Activated CD4-positive, alpha-beta T cell treated with anti-CD3 and anti-CD28 coated beads, Interleukin-2, Interleukin-4, amounts not matched to agents 100 ng/mL and 50 ng/mL, durations not matched to agents 16 hours and 8 hours (primary cell): ENCODE measurements at regions not wholly inside any gene's neighbourhood (a gene's known extent, or its start where the extent isn't known, plus 50 kb on each side); places are given as distances from the start of the nearest gene placed in this dataset.

Experiments used
- DNase-seq: peaks from one replicate; pipeline ENCODE4 v3.0.0-alpha.2; 2020; ENCODE audit warnings: low spot score

DNA sequence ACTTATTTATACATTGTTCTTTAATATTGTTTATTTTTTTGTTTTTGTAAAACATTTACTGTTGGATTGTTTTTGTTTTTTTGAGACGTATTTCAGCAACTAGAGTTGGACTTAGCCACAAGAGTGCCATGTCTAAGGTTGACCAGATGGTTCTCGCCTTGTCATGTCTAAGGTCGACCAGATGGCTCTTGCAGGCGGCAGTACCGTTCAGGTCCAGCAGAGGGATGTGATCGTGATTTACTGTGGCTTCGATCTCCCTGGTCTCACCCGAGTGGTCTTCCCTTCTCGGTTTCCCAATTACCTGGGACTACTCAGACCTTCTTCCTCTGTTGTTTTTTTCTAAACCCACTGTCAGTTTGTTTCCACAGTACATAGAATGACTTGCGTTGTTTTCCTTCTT, 1438.6 kb downstream of the UQCRFS1 start:
- peak; percentile 6 for DNase-seq

DNA sequence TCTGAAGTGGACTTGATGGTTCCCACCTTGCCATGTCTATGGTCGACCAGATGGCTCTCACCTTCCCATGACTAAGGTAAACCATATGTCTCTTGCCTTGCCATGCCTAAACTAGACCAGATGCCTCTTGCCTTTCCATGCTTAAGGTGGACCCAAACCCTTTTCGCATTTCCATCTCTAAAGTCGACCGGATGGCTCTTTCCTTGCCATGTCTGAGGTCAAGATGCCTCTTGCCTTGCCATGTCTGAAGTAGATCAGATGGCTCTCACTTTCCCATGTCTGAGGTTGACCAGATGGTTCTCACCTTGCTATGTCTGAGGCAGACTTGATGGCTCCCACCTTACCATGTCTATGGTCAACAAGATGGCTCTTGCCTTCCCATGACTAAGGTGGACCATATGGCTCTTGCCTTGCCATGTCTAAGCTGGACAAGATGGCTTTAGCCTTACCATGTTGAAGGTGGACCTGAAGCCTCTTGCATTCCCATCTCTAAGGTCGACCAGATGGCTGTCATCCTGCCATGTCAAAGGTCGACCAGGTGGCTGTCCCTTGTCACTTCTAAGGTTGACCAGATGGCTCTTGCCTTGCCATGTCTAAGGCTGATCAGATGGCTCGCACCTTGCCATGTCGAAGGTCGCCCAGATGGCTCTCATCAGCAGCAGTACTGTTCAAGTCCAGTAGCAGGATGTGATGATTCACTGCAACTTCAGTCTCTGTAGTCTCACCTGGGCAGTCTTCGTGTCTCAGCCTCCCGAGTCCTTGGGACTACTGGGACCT, 1439.4 kb downstream of the UQCRFS1 start:
- DNase-seq = no peak

DNA sequence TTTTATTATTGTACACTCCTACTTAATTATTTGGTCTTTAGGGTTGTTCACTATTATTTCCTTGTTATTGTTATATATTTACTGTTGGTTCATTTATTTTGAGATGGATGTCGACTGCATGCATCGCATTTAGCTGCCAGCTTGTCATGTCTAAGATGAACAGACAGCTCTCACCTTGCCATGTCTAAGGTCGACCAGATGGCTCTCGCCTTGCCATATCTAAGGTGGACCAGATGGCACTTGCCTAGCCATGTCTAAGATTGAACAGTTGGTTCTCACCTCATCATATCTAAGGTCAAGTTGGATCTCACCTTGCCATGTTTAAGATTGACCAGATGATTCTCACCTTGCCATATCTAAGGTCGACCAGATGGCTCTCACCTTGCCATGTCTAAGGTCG, 1440.9 kb downstream of the UQCRFS1 start:
- no peak for DNase-seq

DNA sequence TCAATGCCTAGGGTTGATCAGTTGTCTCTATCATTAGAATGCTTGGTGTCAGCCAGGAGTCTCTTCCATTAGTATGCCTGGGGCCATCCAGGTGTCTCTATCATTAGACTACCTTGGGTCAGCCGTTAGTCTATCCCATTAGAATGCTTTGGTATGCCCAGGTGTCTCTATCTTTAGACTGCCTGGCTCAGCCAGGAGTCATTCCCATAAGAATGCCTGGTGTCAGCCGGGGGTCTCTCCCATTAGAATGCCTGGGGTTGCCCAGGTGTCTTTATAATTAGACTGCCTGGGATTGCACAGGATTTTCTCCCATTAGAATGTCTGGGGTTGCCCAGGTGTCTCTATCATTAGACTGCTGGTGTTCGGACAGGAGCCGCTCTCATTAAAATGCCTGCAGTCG, 1442.9 kb downstream of the UQCRFS1 start:
- DNase-seq = no peak

DNA sequence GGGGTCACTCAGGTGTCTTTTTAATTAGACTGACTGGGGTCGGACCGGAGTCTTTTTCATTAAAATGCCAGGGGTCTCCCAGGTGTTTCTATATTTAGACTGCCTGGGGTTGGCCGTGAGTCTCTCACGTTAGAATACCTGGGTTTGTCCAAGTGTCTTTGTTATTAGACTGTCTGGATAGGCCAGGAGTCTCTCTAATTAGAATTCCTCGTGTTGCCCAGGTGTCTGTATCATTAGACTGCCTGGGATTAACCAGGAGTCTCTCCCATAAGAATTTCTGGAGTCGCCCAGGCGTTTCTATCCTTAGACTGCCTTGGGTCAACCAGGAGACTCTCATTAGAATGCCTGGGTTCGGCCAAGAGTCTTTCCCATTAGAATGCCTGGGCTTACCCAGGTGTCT, 1445.7 kb downstream of the UQCRFS1 start:
- DNase-seq = no peak

DNA sequence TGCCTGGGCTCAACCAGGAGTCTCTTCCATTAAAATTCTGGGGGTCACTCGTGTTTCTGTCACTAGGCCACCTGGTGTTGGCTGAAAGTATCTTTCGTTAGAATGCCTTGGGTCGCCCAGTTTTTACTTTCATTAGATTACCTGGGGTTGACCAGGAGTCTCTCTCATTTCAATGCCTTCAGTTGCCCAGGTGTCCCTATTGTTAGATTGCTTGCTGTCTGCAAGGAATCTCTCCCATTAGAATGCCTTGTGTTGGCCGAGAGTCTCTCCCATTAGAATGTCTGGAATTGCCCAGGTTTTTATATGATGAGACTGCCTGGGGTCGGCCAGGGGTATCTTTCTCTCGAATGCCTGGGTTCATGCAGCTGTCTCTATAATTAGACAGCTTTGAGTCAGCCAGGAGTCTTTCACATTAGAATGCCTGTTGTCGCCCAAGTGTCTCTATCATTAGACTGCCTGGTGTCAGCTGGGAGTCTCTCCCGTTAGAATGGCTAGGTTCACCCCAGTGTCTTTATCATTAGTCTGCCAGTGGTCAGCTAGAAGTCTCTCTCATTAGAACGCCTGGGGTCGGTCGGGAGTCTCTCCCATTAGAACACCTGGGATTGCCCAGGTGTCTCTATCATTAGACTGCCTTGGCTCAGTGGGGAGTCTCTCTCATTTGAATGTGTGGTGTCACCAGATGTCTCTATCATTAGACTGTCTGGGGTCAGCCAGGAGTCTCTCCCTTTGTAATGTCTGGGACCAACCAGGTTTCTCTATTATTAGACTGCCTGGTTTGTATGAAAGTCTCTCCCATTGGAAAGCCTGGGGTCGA, 1446.8 kb downstream of the UQCRFS1 start:
- DNase-seq = no peak

DNA sequence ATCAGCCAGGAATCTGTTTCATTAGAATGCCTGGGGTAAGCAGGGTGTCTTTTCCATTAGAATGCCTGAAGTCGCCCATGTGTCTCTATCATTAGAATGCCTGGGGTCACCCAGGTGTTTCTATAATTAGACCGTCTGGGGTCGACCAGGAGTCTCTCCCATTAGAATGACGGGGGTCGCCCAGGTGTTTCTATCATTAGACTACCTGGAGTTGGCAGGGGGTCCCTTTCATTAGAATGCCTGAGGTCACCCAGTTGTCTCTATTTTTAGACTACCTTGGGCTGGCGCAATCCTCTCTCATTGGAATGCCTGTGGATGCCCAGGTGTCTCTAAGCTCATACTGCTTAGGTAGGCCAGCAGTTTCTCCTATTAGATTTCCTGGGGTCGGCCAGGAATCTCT, 1447.6 kb downstream of the UQCRFS1 start:
- DNase-seq = no peak

DNA sequence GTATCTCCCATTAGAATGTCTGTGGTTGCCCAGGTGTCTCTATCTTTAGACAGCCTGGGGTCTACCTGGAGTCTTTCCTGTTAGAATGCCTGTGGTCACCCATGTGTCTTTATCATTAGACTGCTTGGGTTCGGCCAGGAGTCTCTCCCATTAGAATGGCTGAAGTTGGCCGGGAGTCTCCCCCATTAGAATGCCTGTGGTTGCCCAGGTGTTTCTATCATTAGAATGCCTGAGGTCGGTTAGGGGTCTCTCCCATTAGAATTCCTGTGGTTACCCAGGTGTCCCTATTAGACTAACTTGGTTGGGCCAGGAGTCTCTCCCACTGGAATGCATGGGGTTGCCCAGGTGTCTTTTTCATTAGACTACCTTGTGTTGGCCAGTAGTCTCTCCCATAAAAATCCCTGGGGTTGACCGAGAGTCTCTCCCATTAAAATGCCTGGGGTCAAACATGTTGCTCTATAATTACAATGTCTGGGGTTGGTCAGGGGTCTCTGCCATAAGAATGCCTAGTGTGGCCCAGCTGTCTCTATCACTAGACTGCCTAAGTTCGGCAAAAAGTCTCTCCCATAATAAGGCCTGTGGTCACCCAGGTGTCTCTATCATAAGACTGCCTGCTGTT, 1448.7 kb downstream of the UQCRFS1 start:
- no peak for DNase-seq

DNA sequence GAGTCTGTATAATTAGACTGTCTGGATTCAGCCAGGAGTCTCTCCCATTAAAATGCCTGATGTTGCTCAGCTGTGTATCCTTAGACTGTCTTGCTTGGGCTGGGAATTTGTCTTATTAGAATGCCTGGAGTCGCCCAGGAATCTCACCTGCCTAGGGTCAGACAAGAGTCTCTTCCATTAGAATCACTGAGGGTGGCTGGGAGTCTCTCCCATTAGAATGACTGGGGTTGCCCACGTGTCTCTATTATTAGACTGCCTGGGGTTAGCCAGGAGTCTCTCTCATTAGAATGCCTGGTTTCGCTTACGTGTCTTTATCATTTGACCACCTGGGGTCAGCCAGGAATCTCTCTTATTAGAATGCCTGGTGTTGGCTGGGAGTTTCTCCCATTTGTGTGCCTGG, 1450.0 kb downstream of the UQCRFS1 start:
- no peak for DNase-seq

DNA sequence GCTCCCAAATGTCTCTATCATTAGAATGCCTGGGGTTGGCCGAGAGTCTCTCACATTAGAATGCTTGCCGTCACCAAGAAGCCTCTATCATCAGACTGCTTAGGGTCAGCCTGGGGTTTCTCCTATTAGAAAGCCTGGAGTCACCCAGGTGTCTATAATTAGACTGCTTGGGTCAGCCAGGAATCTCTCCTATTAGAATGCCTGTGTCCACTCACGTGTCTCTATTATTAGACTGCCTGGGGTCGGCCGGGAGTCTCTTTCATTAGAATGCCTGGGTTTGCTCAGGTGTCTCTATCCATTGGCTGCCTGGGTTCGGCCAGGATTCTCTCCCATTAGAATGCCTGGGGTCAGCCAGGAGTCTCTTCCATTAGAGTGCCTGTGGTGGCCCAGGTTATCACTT, 1453.1 kb downstream of the UQCRFS1 start:
- DNase-seq = no peak

DNA sequence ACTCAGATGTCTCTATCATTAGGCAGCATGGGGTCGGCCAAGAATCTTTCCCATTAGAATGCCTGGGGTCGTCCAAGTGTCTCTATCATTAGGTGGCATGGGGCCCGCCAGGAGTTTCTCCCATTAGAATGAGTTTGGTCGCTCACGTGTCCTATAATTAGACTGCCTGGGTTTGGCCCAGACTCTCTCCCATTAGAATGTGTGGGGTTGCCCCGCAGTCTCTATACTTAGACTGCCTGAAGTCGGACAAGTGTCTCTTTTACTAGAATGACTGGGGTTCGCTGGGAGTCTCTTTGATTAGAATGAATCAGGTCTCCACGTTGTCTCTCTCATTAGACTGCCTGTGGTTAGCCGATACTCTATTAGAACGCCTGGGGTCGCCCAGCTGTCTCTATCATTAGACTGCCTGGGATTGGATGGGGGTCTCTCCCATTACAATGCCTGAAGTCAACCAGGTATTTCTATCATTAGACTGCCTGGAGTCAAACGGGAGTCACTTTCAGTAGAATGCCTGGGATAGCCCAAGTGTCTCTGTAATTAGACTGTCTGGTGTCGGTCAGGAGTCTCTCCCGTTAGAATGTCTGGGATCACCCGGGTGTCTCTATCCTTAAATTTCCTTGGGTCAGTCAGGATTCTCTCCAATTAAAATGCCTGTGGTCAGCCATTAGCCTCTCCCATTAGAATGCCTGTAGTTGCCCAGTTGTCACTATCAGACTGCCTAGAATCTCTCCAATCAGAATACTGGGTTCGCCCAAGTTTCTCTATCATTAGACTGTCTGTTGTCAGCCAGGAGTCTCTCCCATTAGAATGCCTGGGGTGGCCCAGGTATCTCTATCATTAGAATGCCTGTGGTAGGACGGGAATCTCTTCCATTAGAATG, 1454.1 kb downstream of the UQCRFS1 start:
- no peak for DNase-seq

DNA sequence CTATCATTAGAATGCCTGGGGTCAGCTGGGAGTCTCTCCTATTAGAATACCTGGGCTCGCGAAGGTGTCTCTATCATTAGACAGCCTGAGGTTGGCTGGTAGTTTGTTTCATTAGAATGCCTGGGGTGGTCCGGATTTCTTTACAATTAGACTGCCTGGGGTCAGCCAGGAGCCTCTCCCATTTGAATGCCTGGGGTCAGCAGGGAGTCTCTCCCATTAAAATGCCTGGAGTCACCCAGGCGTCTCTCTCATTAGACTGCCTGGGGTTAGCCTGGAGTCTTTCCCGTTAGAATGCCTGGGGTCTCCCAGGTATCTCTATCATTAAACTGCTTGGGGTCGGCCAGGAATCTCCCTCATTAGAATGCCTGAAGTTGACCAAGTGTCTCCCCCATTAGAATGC, 1458.3 kb downstream of the UQCRFS1 start:
- no peak for DNase-seq

DNA sequence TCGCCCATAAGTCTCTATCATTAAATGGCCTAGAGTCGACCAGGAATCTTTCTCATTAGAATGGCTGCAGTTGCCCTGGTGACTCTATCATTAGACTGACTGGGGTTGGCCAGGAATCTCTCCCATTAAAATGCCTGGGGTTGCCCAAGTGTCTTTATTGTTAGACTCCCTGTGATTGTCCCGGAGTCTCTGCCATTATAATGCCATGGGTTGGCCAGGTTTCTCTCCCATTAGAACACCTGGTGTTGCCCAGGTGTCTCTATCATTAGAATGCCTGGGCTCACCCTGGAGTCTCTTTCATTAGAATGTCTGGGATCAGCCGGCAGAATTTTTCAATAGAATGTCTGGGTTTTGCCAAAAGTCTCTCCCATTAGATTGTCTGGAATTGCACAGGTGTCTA, 1459.3 kb downstream of the UQCRFS1 start:
- DNase-seq = no peak

DNA sequence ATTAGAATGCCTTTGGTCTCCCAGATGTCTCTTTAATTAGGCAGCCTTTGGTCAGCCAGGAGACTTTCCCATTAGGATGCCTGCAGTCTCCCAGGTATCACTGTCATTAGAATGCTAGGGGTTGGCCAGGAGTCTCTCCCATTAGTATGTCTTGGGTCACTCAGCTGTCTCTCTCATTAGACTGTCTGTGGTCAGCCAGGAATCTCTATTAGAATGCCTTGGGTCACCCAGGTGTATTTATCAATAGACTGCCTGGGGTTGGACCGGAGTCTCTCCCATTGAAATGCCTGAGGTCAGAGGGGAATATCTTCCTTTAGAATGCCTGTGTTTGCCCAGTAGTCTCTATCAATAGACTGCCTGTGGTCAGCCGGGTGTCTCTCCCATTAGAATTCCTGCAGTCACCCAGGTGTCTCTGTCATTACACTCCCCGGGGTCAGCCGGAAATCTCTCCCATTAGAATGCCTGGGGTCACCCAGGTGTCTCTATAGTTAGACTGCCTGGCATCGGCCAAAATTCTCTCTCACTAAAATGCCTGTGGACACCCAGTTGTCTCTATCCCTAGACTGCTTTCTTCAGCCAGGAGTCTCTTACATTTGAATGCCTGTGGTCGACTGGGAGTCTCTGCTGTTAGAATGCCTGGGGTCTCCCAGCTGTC, 1460.3 kb downstream of the UQCRFS1 start:
- DNase-seq = no peak

DNA sequence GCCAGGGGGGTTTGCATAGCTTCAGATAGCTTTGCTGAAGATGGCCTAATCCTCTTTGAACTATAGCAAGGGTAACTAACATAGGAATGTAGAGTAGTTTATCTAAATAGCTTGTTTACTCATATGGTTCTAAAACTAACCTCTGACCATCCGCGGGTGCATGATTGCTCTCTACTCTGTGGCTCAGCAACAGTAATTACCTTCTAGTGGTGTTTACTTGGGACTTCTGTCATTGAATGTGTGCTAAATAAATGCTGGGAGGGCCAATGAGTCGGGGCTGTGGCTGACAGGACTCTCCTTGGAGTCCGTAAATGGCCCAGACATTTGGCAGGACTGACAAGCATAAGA, 1461.9 kb downstream of the UQCRFS1 start:
- DNase-seq = no peak

DNA sequence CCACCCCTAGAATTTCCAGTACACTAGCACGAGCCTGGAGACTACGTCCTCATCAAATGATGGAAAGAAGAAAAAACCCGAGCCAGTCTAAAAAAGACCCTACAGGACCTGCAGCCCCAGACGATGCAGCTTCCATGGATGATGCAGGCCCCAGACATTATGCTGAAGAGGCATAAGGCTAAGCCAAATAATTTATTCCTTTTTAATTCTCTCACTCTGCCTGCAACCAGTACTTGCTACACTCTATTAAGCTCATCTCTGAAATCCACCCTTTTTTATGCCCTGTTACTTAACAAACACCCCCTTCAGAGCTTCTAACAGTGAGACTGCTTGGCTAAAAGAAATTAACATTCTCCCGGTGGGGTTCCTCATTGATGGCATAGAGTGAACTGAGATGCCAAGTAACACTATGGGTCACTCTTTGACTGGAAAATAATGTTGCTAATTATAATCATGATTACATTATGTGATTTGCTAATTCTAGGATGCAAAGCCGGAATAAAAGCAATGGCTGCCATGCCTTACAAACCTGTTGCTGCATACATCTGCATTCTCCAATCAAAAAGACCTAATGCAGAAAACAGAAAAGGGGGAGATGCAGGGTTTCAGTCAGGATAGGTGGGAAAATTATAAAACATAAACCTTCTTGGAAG, 1462.4 kb downstream of the UQCRFS1 start:
- DNase-seq = no peak

DNA sequence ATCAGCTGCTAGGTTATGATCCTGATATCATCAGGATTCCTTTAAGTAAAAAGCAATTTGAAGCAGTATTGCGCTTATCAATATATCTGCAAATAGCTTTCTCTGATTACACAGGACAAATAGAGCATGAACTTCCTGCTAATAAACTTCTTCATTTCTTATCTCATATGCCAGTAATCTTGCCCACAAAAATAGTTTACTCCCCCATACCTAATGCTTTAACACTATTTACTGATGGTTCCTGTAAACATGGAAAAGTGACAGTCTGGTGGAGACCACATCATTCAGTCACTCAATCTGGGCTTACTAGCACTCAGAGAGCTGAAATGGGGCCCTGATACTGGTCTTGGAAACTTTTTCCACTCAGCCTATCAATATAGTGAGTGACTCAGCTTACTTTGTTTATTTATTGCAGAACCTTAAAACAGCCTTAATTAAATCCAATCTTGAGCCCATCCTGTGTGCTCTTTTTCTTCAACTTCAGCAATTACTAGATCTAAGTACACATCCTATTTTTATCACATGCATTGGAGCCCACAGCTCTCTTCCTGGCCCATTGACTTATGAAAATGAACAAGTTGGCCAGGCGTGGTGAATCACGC, 1464.3 kb downstream of the UQCRFS1 start:
- no peak for DNase-seq

DNA sequence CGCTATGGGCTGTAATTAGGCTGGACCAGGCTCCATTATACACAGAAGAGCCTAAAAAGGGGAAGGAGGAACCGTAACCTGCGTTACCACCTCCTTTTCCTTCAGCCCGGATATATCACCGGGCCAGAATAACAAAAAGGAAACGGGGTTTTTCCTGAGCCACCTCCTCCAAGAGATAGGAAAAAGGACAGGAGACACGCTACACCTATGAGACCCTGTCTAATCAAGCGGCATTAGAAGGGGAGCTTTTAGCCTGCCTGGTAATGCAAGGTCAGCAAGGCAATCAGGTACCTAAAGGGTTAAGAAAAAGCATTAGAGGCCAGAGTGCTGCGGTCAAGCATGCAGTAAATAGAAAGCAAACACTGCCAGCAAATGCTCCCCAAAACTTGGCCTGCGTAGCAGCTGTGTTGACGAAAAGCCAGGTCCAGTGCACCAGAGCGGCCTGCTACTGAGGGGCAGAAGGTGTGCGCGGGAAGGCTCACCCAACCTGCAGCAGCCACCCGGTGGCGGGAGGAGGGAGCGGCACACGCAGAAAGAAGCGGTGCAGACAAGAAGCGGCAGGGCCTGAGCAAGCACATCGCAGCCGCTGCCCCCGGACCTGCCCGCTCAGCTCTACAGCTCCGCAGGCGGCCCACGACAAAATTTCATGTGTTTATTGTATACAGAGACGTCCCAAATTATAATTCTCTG, 1466.1 kb downstream of the UQCRFS1 start:
- DNase-seq = peak; percentile 0

DNA sequence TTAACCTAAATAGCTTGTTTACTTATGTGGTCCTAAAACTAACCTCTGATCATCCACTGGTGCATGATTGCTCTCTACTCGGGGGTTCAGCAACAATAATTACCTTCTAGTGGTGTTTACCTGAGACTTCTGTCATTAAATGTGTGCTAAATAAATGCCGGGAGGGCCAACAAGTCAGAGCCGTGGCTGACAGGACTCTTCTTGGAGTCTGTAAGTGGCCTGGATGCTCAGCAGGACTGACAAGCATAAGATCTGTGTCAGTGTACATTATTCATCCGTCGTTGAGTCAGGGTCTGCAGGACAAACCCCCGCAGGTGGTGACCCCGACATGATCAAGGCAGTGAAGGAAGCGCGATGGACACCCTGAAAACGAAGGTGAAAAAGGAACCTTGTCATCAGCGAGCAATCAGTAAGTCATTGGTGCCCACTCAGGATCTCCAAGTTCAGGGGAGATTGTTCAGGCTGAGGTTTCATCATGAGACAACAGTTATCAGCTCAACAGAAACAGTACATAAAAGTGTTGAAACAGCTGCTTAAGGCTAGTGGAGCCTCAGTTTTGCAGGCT, 1466.9 kb downstream of the UQCRFS1 start:
- no peak for DNase-seq
